CD14-positive monocyte (primary cell): ENCODE measurements at regions not wholly inside any gene's neighbourhood (a gene's known extent, or its start where the extent isn't known, plus 50 kb on each side); places are given as distances from the start of the nearest gene placed in this dataset.

Experiments
- DNase-seq, 3 donors: peaks; one replicate each; pipeline ENCODE4 v3.0.0-alpha.2; 2011 to 2022
- H2AFZ ChIP-seq: 2 replicates; pipeline ENCODE4 v1.6.0; 2012; ENCODE audit warnings: mild to moderate bottlenecking, low read depth, low read length, inconsistent platforms; ENCODE audit not compliant: insufficient read depth, poor library complexity, severe bottlenecking
- H3K27ac ChIP-seq, 2 donors: 1 replicate in 1 of 2; 2 replicates in 1 of 2; pipeline ENCODE4 v1.5.1; 2012 to 2013; ENCODE audit warnings: low read length in 2 of 2, control low read depth in 1 of 2, inconsistent platforms in 1 of 2, low read depth in 1 of 2, mild to moderate bottlenecking in 1 of 2
- H3K27me3 ChIP-seq, 2 donors: one replicate each; pipeline versions ENCODE4 v1.6.0 to v1.6.1; 2011 to 2013; ENCODE audit warnings: low read length in 2 of 2; ENCODE audit not compliant: control insufficient read depth in 2 of 2, insufficient read depth in 2 of 2
- H3K36me3 ChIP-seq, 2 donors: replicated peaks in 1 of 2; 1 replicate in 1 of 2; 2 replicates in 1 of 2; pipeline versions ENCODE4 v1.5.1 to v1.6.1; 2012 to 2013; ENCODE audit warnings: low read length in 2 of 2, control low read depth in 1 of 2, inconsistent platforms in 1 of 2, mild to moderate bottlenecking in 1 of 2; ENCODE audit not compliant: insufficient read depth in 2 of 2, control insufficient read depth in 1 of 2
- H3K4me1 ChIP-seq, 2 donors: 1 replicate in 1 of 2; 2 replicates in 1 of 2; pipeline versions ENCODE4 v1.5.1 to v1.6.1; 2012 to 2013; ENCODE audit warnings: low read length in 2 of 2, control low read depth in 1 of 2, inconsistent platforms in 1 of 2, mild to moderate bottlenecking in 1 of 2, moderate library complexity in 1 of 2; ENCODE audit not compliant: insufficient read depth in 2 of 2, control insufficient read depth in 1 of 2
- H3K4me2 ChIP-seq: replicated peaks from 2 replicates; pipeline ENCODE3; 2012; ENCODE audit warnings: low read length, moderate library complexity, mild to moderate bottlenecking; ENCODE audit not compliant: poor library complexity, severe bottlenecking; ENCODE audit errors: extremely low read depth
- H3K4me3 ChIP-seq, 3 experiments: fragments of 200-600 bp in 1 of 3; sonication (generic) in 1 of 3; replicated peaks in 1 of 3; 1 replicate in 2 of 3; 2 replicates in 1 of 3; pipeline ENCODE4 v1.5.1; 2011 to 2013; ENCODE audit warnings: low read length in 3 of 3, mild to moderate bottlenecking in 3 of 3, control low read depth in 2 of 3, low read depth in 2 of 3, inconsistent platforms in 1 of 3, moderate library complexity in 1 of 3
- H3K79me2 ChIP-seq: 2 replicates; pipeline ENCODE4 v1.6.0; 2012; ENCODE audit warnings: mild to moderate bottlenecking, control low read depth, inconsistent platforms, low read length, moderate library complexity; ENCODE audit not compliant: insufficient read depth
- H3K9ac ChIP-seq: 2 replicates; pipeline ENCODE4 v1.6.0; 2017; ENCODE audit warnings: low read length, mild to moderate bottlenecking; ENCODE audit not compliant: insufficient read depth, poor library complexity, severe bottlenecking
- H3K9me3 ChIP-seq, 2 donors: replicated peaks in 1 of 2; 1 replicate in 1 of 2; 2 replicates in 1 of 2; pipeline versions ENCODE4 v1.5.1 to v1.6.1; 2012 to 2013; ENCODE audit warnings: low read length in 2 of 2, control low read depth in 1 of 2; ENCODE audit not compliant: control insufficient read depth in 1 of 2, insufficient read depth in 1 of 2
- H4K20me1 ChIP-seq: 2 replicates; pipeline ENCODE4 v1.6.0; 2012; ENCODE audit warnings: mild to moderate bottlenecking, low read length, control low read depth, moderate library complexity; ENCODE audit not compliant: insufficient read depth
- H3K27ac Mint-ChIP-seq, 7 donors: one replicate each; pipeline ENCODE4 v1.8.0; 2020; ENCODE audit warnings: mild to moderate bottlenecking in 7 of 7, mixed read lengths in 7 of 7, moderate library complexity in 6 of 7, inconsistent platforms in 2 of 7
- H3K27me3 Mint-ChIP-seq, 3 donors: one replicate each; pipeline ENCODE4 v1.8.0; 2021 to 2022; ENCODE audit warnings: low read depth in 3 of 3, mild to moderate bottlenecking in 3 of 3, mixed read lengths in 3 of 3, moderate library complexity in 3 of 3, inconsistent platforms in 1 of 3
- H3K36me3 Mint-ChIP-seq, 2 donors: one replicate each; pipeline ENCODE4 v1.8.0; 2020; ENCODE audit warnings: mixed read lengths in 2 of 2, inconsistent platforms in 1 of 2, mild to moderate bottlenecking in 1 of 2
- H3K4me1 Mint-ChIP-seq: one replicate; pipeline ENCODE4 v1.8.0; 2020; ENCODE audit warnings: mild to moderate bottlenecking, mixed read lengths
- H3K4me3 Mint-ChIP-seq, 2 donors: one replicate each; pipeline ENCODE4 v1.8.0; 2020; ENCODE audit warnings: mild to moderate bottlenecking in 2 of 2, mixed read lengths in 2 of 2, moderate library complexity in 1 of 2
- H3K9me3 Mint-ChIP-seq, 7 donors: one replicate each; pipeline ENCODE4 v1.8.0; 2020 to 2022; ENCODE audit warnings: mixed read lengths in 7 of 7, mild to moderate bottlenecking in 6 of 7, moderate library complexity in 6 of 7, inconsistent platforms in 2 of 7
- WGBS: methylation state at CpG from one replicate; pipeline ENCODE4 v1.1.5; 2013; ENCODE audit warnings: missing lambda C conversion rate; ENCODE audit not compliant: insufficient coverage; 5-methylcytosine and 5-hydroxymethylcytosine counted together
- intact Hi-C, 2 donors: fragments of 100-400 bp; cut with micrococcal nuclease; formaldehyde crosslinking; loops; one replicate each; pipeline versions ENCODE4 v1.15.0 to v1.15.1; 2023
- TF ChIP-seq, protein P1 (sequence below): fragments of 200-600 bp; IDR thresholded peaks from one replicate; pipeline ENCODE4 v1.8.0; 2022; ENCODE audit warnings: antibody characterized with exemption, mild to moderate bottlenecking

DNA sequence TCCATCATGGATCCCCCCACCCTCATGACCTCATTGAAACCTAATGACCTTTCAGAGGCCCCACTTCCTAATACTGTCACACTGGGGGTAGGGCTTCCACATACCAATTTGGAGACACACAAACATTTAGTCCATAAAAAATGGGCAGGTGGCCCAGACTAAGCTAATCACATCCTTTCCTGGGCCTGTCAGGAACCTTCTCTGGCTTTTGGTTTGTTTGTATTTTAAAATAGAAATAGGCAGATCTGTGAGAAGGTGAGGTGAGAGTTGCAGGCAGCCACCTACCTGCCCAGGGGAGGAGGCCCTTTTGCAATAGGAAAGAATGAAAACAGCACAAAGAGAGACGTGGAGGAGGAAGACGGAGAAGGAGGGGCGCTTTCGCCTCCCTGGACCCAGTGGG lies 90.2 kb upstream of the BOD1 start:
- no peak for DNase-seq
- intact Hi-C loops = no loop called here
- Histone ChIP-seq H4K20me1 (no peaks in the 10 kb centered on the region), H3K9me3 (no peaks in the 10 kb centered on the region), H3K4me1 (no peaks in the 10 kb centered on the region), H3K4me3 (no peak overlapping the region), H3K27me3 (no peaks in the 10 kb centered on the region), H3K9ac (no peak overlapping the region), H3K4me2 (no peak overlapping the region), H3K27ac (no peak overlapping the region), H2AFZ (no peak overlapping the region), H3K79me2 (no peaks in the 10 kb centered on the region), H3K36me3 (no peaks in the 10 kb centered on the region)
- no peaks in the 10 kb centered on the region for H3K36me3 Mint-ChIP-seq
- TF ChIP-seq, protein P1, sequence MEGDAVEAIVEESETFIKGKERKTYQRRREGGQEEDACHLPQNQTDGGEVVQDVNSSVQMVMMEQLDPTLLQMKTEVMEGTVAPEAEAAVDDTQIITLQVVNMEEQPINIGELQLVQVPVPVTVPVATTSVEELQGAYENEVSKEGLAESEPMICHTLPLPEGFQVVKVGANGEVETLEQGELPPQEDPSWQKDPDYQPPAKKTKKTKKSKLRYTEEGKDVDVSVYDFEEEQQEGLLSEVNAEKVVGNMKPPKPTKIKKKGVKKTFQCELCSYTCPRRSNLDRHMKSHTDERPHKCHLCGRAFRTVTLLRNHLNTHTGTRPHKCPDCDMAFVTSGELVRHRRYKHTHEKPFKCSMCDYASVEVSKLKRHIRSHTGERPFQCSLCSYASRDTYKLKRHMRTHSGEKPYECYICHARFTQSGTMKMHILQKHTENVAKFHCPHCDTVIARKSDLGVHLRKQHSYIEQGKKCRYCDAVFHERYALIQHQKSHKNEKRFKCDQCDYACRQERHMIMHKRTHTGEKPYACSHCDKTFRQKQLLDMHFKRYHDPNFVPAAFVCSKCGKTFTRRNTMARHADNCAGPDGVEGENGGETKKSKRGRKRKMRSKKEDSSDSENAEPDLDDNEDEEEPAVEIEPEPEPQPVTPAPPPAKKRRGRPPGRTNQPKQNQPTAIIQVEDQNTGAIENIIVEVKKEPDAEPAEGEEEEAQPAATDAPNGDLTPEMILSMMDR = no peak
- H3K4me1 Mint-ChIP-seq = no peaks in the 10 kb centered on the region
- H3K9me3 Mint-ChIP-seq = peaks cover 0 to 3% (median 0%) of the 10 kb centered on the region in 7 donors
- peaks cover 2 to 6% (median 4%) of the 10 kb centered on the region in 3 donors for H3K27me3 Mint-ChIP-seq
- no peak overlapping the region for H3K4me3 Mint-ChIP-seq
- WGBS = no CpG with 5 or more reads among the region's 4 CpGs
- H3K27ac Mint-ChIP-seq = no peak overlapping the region

DNA sequence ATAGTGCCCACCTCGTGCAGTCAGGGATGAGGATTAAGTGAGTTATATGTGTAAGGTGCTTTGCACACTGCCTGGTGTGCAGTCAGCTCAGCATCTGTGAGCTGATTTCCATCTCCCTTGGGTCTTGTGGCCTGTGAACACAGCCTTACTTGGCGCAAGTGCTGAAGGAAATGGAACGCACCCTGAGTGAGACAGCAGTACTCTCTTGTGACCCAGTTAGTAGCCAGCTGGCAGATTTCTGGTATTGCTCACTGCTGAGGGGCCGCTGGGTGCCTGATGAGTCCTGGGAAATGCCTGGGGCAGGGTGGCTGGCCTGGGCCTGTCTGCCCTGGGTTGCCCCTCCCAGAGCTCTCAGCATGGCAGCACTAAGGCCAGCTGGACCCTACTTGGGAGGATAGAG lies 90.9 kb upstream of the BOD1 start:
- H3K27me3 ChIP-seq = no peaks in the 10 kb centered on the region
- H3K4me3 ChIP-seq = no peak overlapping the region
- no peak overlapping the region for H3K4me3 Mint-ChIP-seq
- peaks cover 3 to 8% (median 4%) of the 10 kb centered on the region in 3 donors for H3K27me3 Mint-ChIP-seq
- TF ChIP-seq, protein P1 = no peak
- no peaks in the 10 kb centered on the region for H4K20me1 ChIP-seq
- no peak for DNase-seq
- no peaks in the 10 kb centered on the region for H3K79me2 ChIP-seq
- peak overlapping the region; percentile 18 for H2AFZ ChIP-seq
- WGBS = 81% methylated on average over 4 of the region's 4 CpGs
- intact Hi-C loops = no loop called here
- H3K9ac ChIP-seq = no peak overlapping the region
- H3K27ac ChIP-seq = no peak overlapping the region
- H3K9me3 Mint-ChIP-seq = peaks cover 0 to 3% (median 0%) of the 10 kb centered on the region in 7 donors
- peaks cover 2% of the 10 kb centered on the region for H3K4me1 Mint-ChIP-seq
- H3K36me3 Mint-ChIP-seq = no peaks in the 10 kb centered on the region
- no peak overlapping the region for H3K27ac Mint-ChIP-seq
- no peak overlapping the region for H3K4me2 ChIP-seq
- no peaks in the 10 kb centered on the region for H3K9me3 ChIP-seq
- no peaks in the 10 kb centered on the region for H3K36me3 ChIP-seq
- H3K4me1 ChIP-seq = no peaks in the 10 kb centered on the region
